CD4-positive, alpha-beta T cell treated with Interleukin-4 for 1 hour (primary cell): ENCODE measurements at regions not wholly inside any gene's neighbourhood (a gene's known extent, or its start where the extent isn't known, plus 50 kb on each side); places are given as distances from the start of the nearest gene placed in this dataset.
"Not testable (repeated sequence)": the region's sequence is repeated elsewhere in the genome, so short reads cannot be mapped to it uniquely, and the experiment has no call there.

Experiments
- DNase-seq, 2 donors: peaks; one replicate each; pipeline ENCODE4 v3.0.0-alpha.2; 2020 to 2022

- DNase-seq: no peak
Measured at GRCh38 chr5:100641833-100642232, 106.7 kb downstream of the FAM174A start.

GRCh38 chr5:100643473-100643872 lies 108.3 kb downstream of the FAM174A start:
- no peak for DNase-seq

- DNase-seq: no peak
Measured at GRCh38 chr5:100644185-100644584, 109.0 kb downstream of the FAM174A start.

- DNase-seq: no peak
Measured at GRCh38 chr5:100644776-100645175, 109.6 kb downstream of the FAM174A start.

- DNase-seq: no peak
Measured at GRCh38 chr5:100646011-100646410, 110.8 kb downstream of the FAM174A start.

- DNase-seq: no peak
Measured at GRCh38 chr5:100646691-100647090, 111.5 kb downstream of the FAM174A start.

- DNase-seq: peak in 1 of 2 donors; percentile 9
Measured at GRCh38 chr5:100647461-100648230, 112.5 kb downstream of the FAM174A start.

- DNase-seq: no peak
Measured at GRCh38 chr5:100654895-100655294, 119.7 kb downstream of the FAM174A start.

GRCh38 chr5:100656771-100657170 lies 121.6 kb downstream of the FAM174A start:
- DNase-seq: not testable (repeated sequence)

- DNase-seq: no peak
Measured at GRCh38 chr5:100659080-100659795, 124.1 kb downstream of the FAM174A start.

- no peak for DNase-seq
Measured at GRCh38 chr5:100664140-100664539, 129.0 kb downstream of the FAM174A start.

- DNase-seq: peak in 1 of 2 donors; percentile 59
Measured at GRCh38 chr5:100667161-100667630, 132.0 kb downstream of the FAM174A start.

GRCh38 chr5:100668511-100668910 lies 133.3 kb downstream of the FAM174A start:
- no peak for DNase-seq

- no peak for DNase-seq
Measured at GRCh38 chr5:100676817-100677631, 141.8 kb downstream of the FAM174A start.

- DNase-seq: no peak
Measured at GRCh38 chr5:100682625-100683024, 147.5 kb downstream of the FAM174A start.

- DNase-seq: no peak
Measured at GRCh38 chr5:100683881-100684280, 148.7 kb downstream of the FAM174A start.

- DNase-seq: not testable (repeated sequence)
Measured at GRCh38 chr5:100685122-100685521, 149.9 kb downstream of the FAM174A start.

- not testable (repeated sequence) for DNase-seq
Measured at GRCh38 chr5:100688834-100689233, 153.7 kb downstream of the FAM174A start.

- DNase-seq: no peak
Measured at GRCh38 chr5:100690036-100690560, 154.9 kb downstream of the FAM174A start.

GRCh38 chr5:100691085-100691484 lies 155.9 kb downstream of the FAM174A start:
- DNase-seq: no peak

GRCh38 chr5:100691548-100691947 lies 156.4 kb downstream of the FAM174A start:
- no peak for DNase-seq

GRCh38 chr5:100693481-100693880 lies 158.3 kb downstream of the FAM174A start:
- no peak for DNase-seq

GRCh38 chr5:100694100-100694499 lies 158.9 kb downstream of the FAM174A start:
- no peak for DNase-seq
